Heart left ventricle (tissue), 16 donors: ENCODE measurements at regions not wholly inside any gene's neighbourhood (a gene's known extent, or its start where the extent isn't known, plus 50 kb on each side); places are given as distances from the start of the nearest gene placed in this dataset.

Source experiments
- ATAC-seq, 4 donors: fragments of 200-7000 bp; cut with Tn5 transposase; one replicate each; pipeline ENCODE4 v1.9.1; 2020 to 2022; ENCODE audit warnings: moderate library complexity in 4 of 4, mild to moderate bottlenecking in 3 of 4, moderate number of reproducible peaks in 1 of 4
- DNase-seq, 5 donors: peaks; one replicate each; pipeline ENCODE4 v3.0.0-alpha.2; 2020
- H3K27ac ChIP-seq, 12 donors: fragments of 200-600 bp; sonication (generic) in 4 of 12; one replicate each; pipeline versions ENCODE4 v1.5.0 to v1.8.0; 2016 to 2022; ENCODE audit warnings: mild to moderate bottlenecking in 2 of 12
- H3K27me3 ChIP-seq, 9 donors: fragments of 200-600 bp; sonication (generic) in 2 of 9; one replicate each; pipeline versions ENCODE4 v1.5.1 to v1.8.0; 2016 to 2022; ENCODE audit warnings: mild to moderate bottlenecking in 3 of 9
- H3K36me3 ChIP-seq, 9 donors: fragments of 200-600 bp; sonication (generic) in 2 of 9; one replicate each; pipeline versions ENCODE4 v1.5.0 to v1.8.0; 2018 to 2022; ENCODE audit warnings: mild to moderate bottlenecking in 2 of 9
- H3K4me1 ChIP-seq, 12 donors: fragments of 200-600 bp; sonication (generic) in 4 of 12; one replicate each; pipeline versions ENCODE4 v1.5.0 to v1.8.0; 2016 to 2022; ENCODE audit warnings: mild to moderate bottlenecking in 3 of 12
- H3K4me3 ChIP-seq, 12 donors: fragments of 200-600 bp; sonication (generic) in 4 of 12; one replicate each; pipeline versions ENCODE4 v1.5.0 to v1.8.0; 2017 to 2022; ENCODE audit warnings: mild to moderate bottlenecking in 9 of 12, moderate library complexity in 4 of 12
- H3K9me3 ChIP-seq, 12 donors: fragments of 200-600 bp; sonication (generic) in 4 of 12; one replicate each; pipeline versions ENCODE4 v1.5.0 to v1.8.0; 2016 to 2022; ENCODE audit warnings: mild to moderate bottlenecking in 1 of 12
- CTCF ChIP-seq, 12 donors: fragments of 200-600 bp; sonication (generic) in 4 of 12; IDR thresholded peaks; one replicate each; pipeline versions ENCODE4 v1.5.0 to v1.8.0; 2018 to 2022; ENCODE audit warnings: antibody characterized with exemption in 12 of 12, mild to moderate bottlenecking in 5 of 12
- POLR2A ChIP-seq, 2 donors: fragments of 450-650 bp; IDR thresholded peaks; one replicate each; pipeline ENCODE4 v1.6.1; 2017; ENCODE audit warnings: antibody characterized with exemption in 2 of 2, mild to moderate bottlenecking in 2 of 2, moderate library complexity in 2 of 2
- WGBS, 4 donors: extraction: QIAGEN DNeasy Blood & Tissue Kit in 2 of 4; methylation state at CpG; one replicate each; pipeline versions ENCODE4 v1.1.5 to v1.1.7; 2013 to 2018; 5-methylcytosine and 5-hydroxymethylcytosine counted together
- intact Hi-C, 10 donors: fragments of 100-400 bp; cut with DNase I; formaldehyde crosslinking; loops; one replicate each; pipeline versions ENCODE4 v1.11.1 to v1.14.2; 2022
- donor health status: ischemic (EF 13 %, LVEDD 7.1; RV severe dilation, severe dysfunction).
- donor health status: healthy with polysubstance abuse.
- donor health status: DM: no; HTN: yes; CAD: no.
- donor health status: DM: no; HTN: no; CAD: no.
- donor health status: ischemic (EF 25% LVEDD 6.9; RV normal size, moderate dysfunction).
- donor health status: ischemic (EF 25% LVEDD 5.7; RV mildly dilated, moderate dysfunction).
- donor health status: healthy.
- donor health status: DM: yes; HTN: yes; CAD: no.
- donor health status: ischemic (EF 35%, LVEDD 5.7; RV mildly dilated, moderate dysfunction).
- donor health status: nonischemic (EF 11% LVEDD 7.7; RV severe dilation, severe dysfunction).
- donor health status: DM: yes; HTN: yes; CAD: no.
- donor health status: PGD.
- donor health status: ischemic (EF 29% LVEDD 5.4; RV normal size, mild dysfunction).
- donor health status: nonischemic (EF 23%, LVEDD 6.1; RV moderate dilation, normal function).

- H3K9me3 ChIP-seq = no peaks in the 10 kb centered on the region
- H3K4me1 ChIP-seq = no peaks in the 10 kb centered on the region
- intact Hi-C loops = no loop called here
- H3K36me3 ChIP-seq = no peaks in the 10 kb centered on the region
- ATAC-seq = no peak
- no peak for DNase-seq
- no peak overlapping the region for H3K27ac ChIP-seq
- no peak overlapping the region for H3K4me3 ChIP-seq
- 94 to 100% (median 95%) methylated on average over 1 of the region's 1 CpG for WGBS, 4 donors
- no peaks in the 10 kb centered on the region for H3K27me3 ChIP-seq
- TF ChIP-seq POLR2A (IDR thresholded peaks at IDR 0.05) = no peak
- no peak for TF ChIP-seq CTCF (IDR thresholded peaks at IDR 0.05)
Observed at GRCh38 chr12:42003031-42003430, 141.6 kb downstream of the GXYLT1 start.

- no peaks in the 10 kb centered on the region for H3K4me1 ChIP-seq
- no peaks in the 10 kb centered on the region for H3K36me3 ChIP-seq
- intact Hi-C loops = no loop called here
- DNase-seq (no peak), ATAC-seq (no peak)
- TF ChIP-seq CTCF (IDR thresholded peaks at IDR 0.05) = no peak
- TF ChIP-seq POLR2A (IDR thresholded peaks at IDR 0.05) = no peak
- no peaks in the 10 kb centered on the region for H3K9me3 ChIP-seq
- WGBS, 4 donors = 85 to 97% (median 91%) methylated on average over 1 of the region's 1 CpG
- no peaks in the 10 kb centered on the region for H3K27me3 ChIP-seq
- H3K27ac ChIP-seq = no peak overlapping the region
- H3K4me3 ChIP-seq = no peak overlapping the region
Observed at GRCh38 chr12:42002563-42002962, 142.1 kb downstream of the GXYLT1 start.

- ATAC-seq (no peak), DNase-seq (no peak)
- intact Hi-C loops = no loop called here
- no peak overlapping the region for H3K4me3 ChIP-seq
- H3K4me1 ChIP-seq = no peaks in the 10 kb centered on the region
- no peaks in the 10 kb centered on the region for H3K9me3 ChIP-seq
- no peak overlapping the region for H3K27ac ChIP-seq
- no peaks in the 10 kb centered on the region for H3K27me3 ChIP-seq
- no peak for TF ChIP-seq CTCF (IDR thresholded peaks at IDR 0.05)
- TF ChIP-seq POLR2A (IDR thresholded peaks at IDR 0.05) = no peak
- no peaks in the 10 kb centered on the region for H3K36me3 ChIP-seq
- 82 to 87% (median 85%) methylated on average over 14 of the region's 14 CpGs for WGBS, 4 donors
Observed at GRCh38 chr12:41998436-41998835, 146.2 kb downstream of the GXYLT1 start.

GRCh38 chr12:41993283-41993682 is 151.4 kb downstream of the GXYLT1 start:
- WGBS, 4 donors = 44 to 64% (median 56%) methylated on average over 2 of the region's 2 CpGs
- Histone ChIP-seq H3K27me3 (no peaks in the 10 kb centered on the region), H3K9me3 (peaks cover 0 to 12% (median 0%) of the 10 kb centered on the region in 12 donors), H3K36me3 (no peaks in the 10 kb centered on the region), H3K4me3 (no peak overlapping the region), H3K4me1 (no peaks in the 10 kb centered on the region), H3K27ac (no peak overlapping the region)
- ATAC-seq (no peak), DNase-seq (no peak)
- intact Hi-C loops = no loop called here
- TF ChIP-seq POLR2A (IDR thresholded peaks at IDR 0.05) = no peak
- TF ChIP-seq CTCF (IDR thresholded peaks at IDR 0.05) = no peak
